ENCODE measurements at regions not wholly inside any gene's neighbourhood (a gene's known extent, or its start where the extent isn't known, plus 50 kb on each side); places are given as distances from the start of the nearest gene placed in this dataset.

DNA sequence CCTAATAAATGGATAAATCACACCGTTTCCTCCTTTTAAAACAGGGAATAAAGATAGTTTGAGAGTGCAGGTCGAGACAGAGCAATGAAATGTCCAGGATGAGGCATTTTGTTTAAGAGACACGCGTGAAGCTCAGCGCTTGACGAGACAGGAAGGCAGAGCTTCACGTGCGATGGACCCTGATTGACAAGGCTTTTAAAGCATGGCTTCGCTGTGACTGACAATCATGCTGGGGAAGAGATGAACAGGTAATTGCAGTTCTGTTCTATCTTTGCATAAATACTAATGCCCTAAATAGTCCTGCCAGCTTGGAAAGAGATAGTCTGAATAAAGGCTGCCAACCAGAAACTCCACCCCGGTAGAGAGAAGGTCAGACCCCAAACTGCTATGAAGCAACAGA lies 442.3 kb upstream of the PFKP start:
- Histone ChIP-seq H2AFZ (ENCODE audit: low read depth, low read length, severe bottlenecking) (no peak overlapping the region), H3K9me2 (replicated peaks; ENCODE audit: insufficient read depth, low read length) (no peaks in the 10 kb centered on the region), H3K9ac (ENCODE audit: low read length) (no peak overlapping the region), H3K36me3 (ENCODE audit: low read length) (no peaks in the 10 kb centered on the region), H3K79me2 (ENCODE audit: insufficient read depth, low read length) (no peaks in the 10 kb centered on the region), H3K27me3 (ENCODE audit: low read length) (no peaks in the 10 kb centered on the region), H3K4me3 (ENCODE audit: insufficient read depth, low read length, poor library complexity, severe bottlenecking) (no peak overlapping the region), H3F3A (ENCODE audit: insufficient read depth) (no peaks in the 10 kb centered on the region), H4K20me1 (ENCODE audit: low read depth, low read length) (no peaks in the 10 kb centered on the region), H3K27ac (ENCODE audit: low read depth, low read length) (no peak overlapping the region), H3K4me2 (ENCODE audit: low read depth, low read length, poor library complexity, severe bottlenecking) (no peak overlapping the region), H3K9me3 (ENCODE audit: insufficient read depth, low read length) (no peaks in the 10 kb centered on the region)
- no peak for TF ChIP-seq EZH2phosphoT487 (conservative IDR thresholded peaks at IDR 0.05; ENCODE audit: low read length)
- TF ChIP-seq, protein P1, sequence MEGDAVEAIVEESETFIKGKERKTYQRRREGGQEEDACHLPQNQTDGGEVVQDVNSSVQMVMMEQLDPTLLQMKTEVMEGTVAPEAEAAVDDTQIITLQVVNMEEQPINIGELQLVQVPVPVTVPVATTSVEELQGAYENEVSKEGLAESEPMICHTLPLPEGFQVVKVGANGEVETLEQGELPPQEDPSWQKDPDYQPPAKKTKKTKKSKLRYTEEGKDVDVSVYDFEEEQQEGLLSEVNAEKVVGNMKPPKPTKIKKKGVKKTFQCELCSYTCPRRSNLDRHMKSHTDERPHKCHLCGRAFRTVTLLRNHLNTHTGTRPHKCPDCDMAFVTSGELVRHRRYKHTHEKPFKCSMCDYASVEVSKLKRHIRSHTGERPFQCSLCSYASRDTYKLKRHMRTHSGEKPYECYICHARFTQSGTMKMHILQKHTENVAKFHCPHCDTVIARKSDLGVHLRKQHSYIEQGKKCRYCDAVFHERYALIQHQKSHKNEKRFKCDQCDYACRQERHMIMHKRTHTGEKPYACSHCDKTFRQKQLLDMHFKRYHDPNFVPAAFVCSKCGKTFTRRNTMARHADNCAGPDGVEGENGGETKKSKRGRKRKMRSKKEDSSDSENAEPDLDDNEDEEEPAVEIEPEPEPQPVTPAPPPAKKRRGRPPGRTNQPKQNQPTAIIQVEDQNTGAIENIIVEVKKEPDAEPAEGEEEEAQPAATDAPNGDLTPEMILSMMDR (IDR thresholded peaks at IDR 0.05; ENCODE audit: insufficient read depth, low read length, poor library complexity, severe bottlenecking), result no peak

DNA sequence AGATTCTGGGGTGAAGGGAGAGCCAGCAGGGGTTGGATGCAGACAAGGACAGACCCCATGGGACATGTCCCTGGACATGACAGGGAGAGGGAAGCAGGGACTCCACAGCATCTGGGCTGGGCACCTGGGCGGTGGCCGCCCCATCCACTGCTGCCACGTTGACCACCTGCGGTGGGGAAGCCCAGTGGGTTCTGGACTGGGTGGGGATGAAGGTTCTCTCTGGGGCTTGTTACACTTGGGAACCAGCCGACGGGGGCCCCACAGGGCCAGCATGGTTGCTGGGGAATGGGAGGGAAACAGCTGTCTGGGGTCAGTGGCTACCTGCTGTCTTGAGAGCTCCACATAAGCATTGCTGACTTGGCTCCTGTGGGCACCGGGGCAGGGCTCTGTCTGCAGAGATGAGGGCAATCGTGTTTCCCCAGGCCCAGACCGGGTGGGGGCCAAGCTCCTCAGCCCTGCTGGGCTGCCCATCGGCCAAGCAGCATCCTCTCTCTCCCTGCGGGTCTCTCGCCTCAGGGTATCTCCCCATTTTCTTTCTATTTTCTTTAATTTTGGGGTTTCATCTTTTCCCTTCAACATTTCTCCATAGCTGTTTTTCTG lies 443.6 kb upstream of the PFKP start:
- no peaks in the 10 kb centered on the region for H3K9me3 ChIP-seq (ENCODE audit: insufficient read depth, low read length)
- no peak overlapping the region for H3K4me3 ChIP-seq (ENCODE audit: insufficient read depth, low read length, poor library complexity, severe bottlenecking)
- no peaks in the 10 kb centered on the region for H3K9me2 ChIP-seq (replicated peaks; ENCODE audit: insufficient read depth, low read length)
- H2AFZ ChIP-seq (ENCODE audit: low read depth, low read length, severe bottlenecking), result no peak overlapping the region
- no peaks in the 10 kb centered on the region for H3K79me2 ChIP-seq (ENCODE audit: insufficient read depth, low read length)
- H3K27me3 ChIP-seq (ENCODE audit: low read length), result no peaks in the 10 kb centered on the region
- no peak overlapping the region for H3K4me2 ChIP-seq (ENCODE audit: low read depth, low read length, poor library complexity, severe bottlenecking)
- H3F3A ChIP-seq (ENCODE audit: insufficient read depth), result no peaks in the 10 kb centered on the region
- H3K9ac ChIP-seq (ENCODE audit: low read length), result no peak overlapping the region
- no peaks in the 10 kb centered on the region for H3K36me3 ChIP-seq (ENCODE audit: low read length)
- H4K20me1 ChIP-seq (ENCODE audit: low read depth, low read length), result no peaks in the 10 kb centered on the region
- no peak for TF ChIP-seq EZH2phosphoT487 (conservative IDR thresholded peaks at IDR 0.05; ENCODE audit: low read length)
- TF ChIP-seq, protein P1 (IDR thresholded peaks at IDR 0.05; ENCODE audit: insufficient read depth, low read length, poor library complexity, severe bottlenecking), result no peak
- H3K27ac ChIP-seq (ENCODE audit: low read depth, low read length), result no peak overlapping the region

DNA sequence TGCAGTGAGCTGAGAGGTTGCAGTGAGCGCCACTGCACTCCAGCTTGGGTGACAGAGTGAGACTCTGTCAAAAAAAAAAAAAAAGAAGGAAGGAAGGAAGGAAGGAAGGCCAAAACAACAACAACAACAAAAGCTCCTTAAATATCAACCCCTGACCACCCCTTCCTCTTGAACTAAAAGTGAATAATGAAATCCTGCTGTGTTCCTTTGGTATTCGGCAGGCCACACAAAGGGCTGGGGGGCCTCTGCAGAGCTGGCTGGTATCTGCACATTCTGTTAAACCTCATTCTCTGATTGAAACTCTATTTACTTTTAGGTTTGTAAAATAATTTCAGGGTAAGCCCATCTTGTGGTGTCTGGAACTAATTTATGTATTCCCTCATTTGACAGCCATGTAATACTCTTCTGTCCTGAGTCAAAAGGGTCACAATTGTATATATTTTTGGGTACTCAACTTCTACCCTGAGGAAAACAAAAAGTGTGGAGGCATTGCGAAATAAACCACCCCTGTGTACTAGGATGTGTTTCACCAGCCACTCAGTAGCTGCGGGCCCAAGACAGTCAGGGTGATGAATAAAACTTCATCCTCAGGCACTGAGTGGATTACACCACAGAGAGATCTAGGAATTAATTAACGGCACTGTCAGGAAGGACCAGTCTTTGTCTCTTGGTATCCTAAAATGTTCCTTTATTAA lies 446.4 kb upstream of the PFKP start:
- H3F3A ChIP-seq (ENCODE audit: insufficient read depth), result no peaks in the 10 kb centered on the region
- H4K20me1 ChIP-seq (ENCODE audit: low read depth, low read length), result no peaks in the 10 kb centered on the region
- H3K27ac ChIP-seq (ENCODE audit: low read depth, low read length), result no peak overlapping the region
- H3K9ac ChIP-seq (ENCODE audit: low read length), result no peak overlapping the region
- no peaks in the 10 kb centered on the region for H3K79me2 ChIP-seq (ENCODE audit: insufficient read depth, low read length)
- H3K4me3 ChIP-seq (ENCODE audit: insufficient read depth, low read length, poor library complexity, severe bottlenecking), result no peak overlapping the region
- H3K9me2 ChIP-seq (replicated peaks; ENCODE audit: insufficient read depth, low read length), result no peaks in the 10 kb centered on the region
- no peak overlapping the region for H3K4me2 ChIP-seq (ENCODE audit: low read depth, low read length, poor library complexity, severe bottlenecking)
- H2AFZ ChIP-seq (ENCODE audit: low read depth, low read length, severe bottlenecking), result no peak overlapping the region
- no peaks in the 10 kb centered on the region for H3K9me3 ChIP-seq (ENCODE audit: insufficient read depth, low read length)
- H3K27me3 ChIP-seq (ENCODE audit: low read length), result no peaks in the 10 kb centered on the region
- H3K36me3 ChIP-seq (ENCODE audit: low read length), result no peaks in the 10 kb centered on the region
- TF ChIP-seq EZH2phosphoT487 (conservative IDR thresholded peaks at IDR 0.05; ENCODE audit: low read length), result no peak

DNA sequence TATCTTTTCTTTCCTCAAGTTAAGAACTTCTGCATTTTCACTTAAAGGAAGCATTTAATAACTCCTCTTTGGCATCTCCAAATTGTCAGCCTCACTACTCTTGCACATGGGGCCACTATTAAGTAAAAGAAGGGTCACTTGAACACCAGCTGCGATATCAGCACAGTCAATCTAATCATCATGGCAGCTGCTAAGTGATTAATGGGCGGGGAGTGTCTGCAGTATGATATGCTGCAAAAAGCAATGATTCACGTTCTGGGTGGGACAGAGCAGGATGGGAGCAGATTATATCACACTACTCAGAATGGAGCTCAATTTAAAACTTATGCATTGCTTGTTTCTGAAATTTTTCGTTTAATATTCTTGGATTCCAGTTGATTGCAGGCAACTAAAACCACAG lies 447.4 kb upstream of the PFKP start:
- Histone ChIP-seq H3K9ac (ENCODE audit: low read length) (no peak overlapping the region), H4K20me1 (ENCODE audit: low read depth, low read length) (no peaks in the 10 kb centered on the region), H3K27ac (ENCODE audit: low read depth, low read length) (no peak overlapping the region), H3K9me2 (replicated peaks; ENCODE audit: insufficient read depth, low read length) (no peaks in the 10 kb centered on the region), H3K9me3 (ENCODE audit: insufficient read depth, low read length) (no peaks in the 10 kb centered on the region), H2AFZ (ENCODE audit: low read depth, low read length, severe bottlenecking) (no peak overlapping the region), H3K79me2 (ENCODE audit: insufficient read depth, low read length) (no peaks in the 10 kb centered on the region), H3K4me3 (ENCODE audit: insufficient read depth, low read length, poor library complexity, severe bottlenecking) (no peak overlapping the region), H3K4me2 (ENCODE audit: low read depth, low read length, poor library complexity, severe bottlenecking) (no peak overlapping the region), H3K27me3 (ENCODE audit: low read length) (no peaks in the 10 kb centered on the region), H3K36me3 (ENCODE audit: low read length) (no peaks in the 10 kb centered on the region), H3F3A (ENCODE audit: insufficient read depth) (no peaks in the 10 kb centered on the region)
- no peak for TF ChIP-seq EZH2phosphoT487 (conservative IDR thresholded peaks at IDR 0.05; ENCODE audit: low read length)
- TF ChIP-seq, protein P1 (IDR thresholded peaks at IDR 0.05; ENCODE audit: insufficient read depth, low read length, poor library complexity, severe bottlenecking), result no peak

All from SU-DHL-6 (cell line).